T-cell (primary cell): ENCODE measurements at regions not wholly inside any gene's neighbourhood (a gene's known extent, or its start where the extent isn't known, plus 50 kb on each side); places are given as distances from the start of the nearest gene placed in this dataset.
"Not testable (repeated sequence)": the region's sequence is repeated elsewhere in the genome, so short reads cannot be mapped to it uniquely, and the experiment has no call there.

Experiments
- ATAC-seq, 4 experiments: fragments of 200-7000 bp in 3 of 4; fragments of 150-1000 bp in 1 of 4; cut with Tn5 transposase; replicated peaks in 1 of 4; 1 replicate in 3 of 4; 2 replicates in 1 of 4; pipeline ENCODE4 v1.10.0; 2021; ENCODE audit warnings: moderate library complexity in 3 of 4, mild to moderate bottlenecking in 2 of 4, moderate number of reproducible peaks in 1 of 4
- CTCF ChIA-PET, 2 donors: fragments of 300-600 bp; sonication (Branson Sonifier 250); formaldehyde crosslinking; loops; one replicate each; lab custom pipeline; 2022; ENCODE audit warnings: antibody characterized with exemption in 2 of 2; lab: Charles Lee
- POLR2A ChIA-PET, 2 donors: fragments of 300-600 bp; sonication (Branson Sonifier 250); formaldehyde crosslinking; loops; one replicate each; lab custom pipeline; 2022; ENCODE audit warnings: antibody characterized with exemption in 2 of 2; lab: Charles Lee
- DNase-seq, 35 experiments: peaks; one replicate each; pipeline versions ENCODE4 v3.0.0 to v3.0.0-alpha.2; 2013 to 2023
- H3K27ac ChIP-seq: one replicate; pipeline ENCODE4 v1.5.1; 2013; ENCODE audit warnings: low read length
- H3K27me3 ChIP-seq, 2 experiments: replicated peaks in 1 of 2; 1 replicate in 1 of 2; 2 replicates in 1 of 2; pipeline versions ENCODE4 v1.6.1 to v1.7.0; 2013; ENCODE audit warnings: low read length in 1 of 2, mixed read lengths in 1 of 2; ENCODE audit not compliant: control insufficient read depth in 2 of 2, insufficient read depth in 2 of 2; ENCODE audit errors: extremely low read depth in 1 of 2
- H3K36me3 ChIP-seq, 2 donors: 1 replicate in 1 of 2; 2 replicates in 1 of 2; pipeline versions ENCODE4 v1.6.1 to v1.7.0; 2013; ENCODE audit warnings: low read length in 1 of 2; ENCODE audit not compliant: control insufficient read depth in 2 of 2, insufficient read depth in 1 of 2; ENCODE audit errors: extremely low read depth in 1 of 2
- H3K4me1 ChIP-seq, 2 experiments: 1 replicate in 1 of 2; 2 replicates in 1 of 2; pipeline versions ENCODE4 v1.6.1 to v1.7.0; 2013; ENCODE audit warnings: low read length in 2 of 2, mixed read lengths in 1 of 2; ENCODE audit not compliant: insufficient read depth in 2 of 2, control insufficient read depth in 1 of 2; ENCODE audit errors: extremely low read depth in 1 of 2
- H3K4me3 ChIP-seq, 2 donors: 1 replicate in 1 of 2; 2 replicates in 1 of 2; pipeline versions ENCODE4 v1.5.1 to v1.7.0; 2013; ENCODE audit warnings: mild to moderate bottlenecking in 2 of 2, low read length in 1 of 2, moderate library complexity in 1 of 2; ENCODE audit not compliant: control insufficient read depth in 1 of 2; ENCODE audit errors: extremely low read depth in 1 of 2
- H3K9me3 ChIP-seq: 2 replicates; pipeline ENCODE4 v1.7.0; 2013
- H3K27ac Mint-ChIP-seq, 2 donors: one replicate each; pipeline ENCODE4 v1.8.0; 2020 to 2021; ENCODE audit warnings: mild to moderate bottlenecking in 2 of 2, mixed read lengths in 2 of 2
- H3K27me3 Mint-ChIP-seq, 2 donors: one replicate each; pipeline ENCODE4 v1.8.0; 2021 to 2022; ENCODE audit warnings: mixed read lengths in 2 of 2
- H3K36me3 Mint-ChIP-seq: one replicate; pipeline ENCODE4 v1.8.0; 2021; ENCODE audit warnings: mixed read lengths
- H3K4me1 Mint-ChIP-seq, 3 donors: one replicate each; pipeline ENCODE4 v1.8.0; 2020 to 2022; ENCODE audit warnings: mixed read lengths in 3 of 3, mild to moderate bottlenecking in 1 of 3
- H3K4me3 Mint-ChIP-seq, 3 donors: one replicate each; pipeline ENCODE4 v1.8.0; 2020 to 2022; ENCODE audit warnings: mild to moderate bottlenecking in 3 of 3, mixed read lengths in 3 of 3, moderate library complexity in 3 of 3
- H3K9me3 Mint-ChIP-seq, 3 donors: one replicate each; pipeline ENCODE4 v1.8.0; 2020 to 2022; ENCODE audit warnings: mixed read lengths in 3 of 3
- WGBS: methylation state at CpG from one replicate; pipeline ENCODE4 v1.1.5; 2013; ENCODE audit warnings: missing lambda C conversion rate; ENCODE audit not compliant: insufficient coverage; 5-methylcytosine and 5-hydroxymethylcytosine counted together

DNA sequence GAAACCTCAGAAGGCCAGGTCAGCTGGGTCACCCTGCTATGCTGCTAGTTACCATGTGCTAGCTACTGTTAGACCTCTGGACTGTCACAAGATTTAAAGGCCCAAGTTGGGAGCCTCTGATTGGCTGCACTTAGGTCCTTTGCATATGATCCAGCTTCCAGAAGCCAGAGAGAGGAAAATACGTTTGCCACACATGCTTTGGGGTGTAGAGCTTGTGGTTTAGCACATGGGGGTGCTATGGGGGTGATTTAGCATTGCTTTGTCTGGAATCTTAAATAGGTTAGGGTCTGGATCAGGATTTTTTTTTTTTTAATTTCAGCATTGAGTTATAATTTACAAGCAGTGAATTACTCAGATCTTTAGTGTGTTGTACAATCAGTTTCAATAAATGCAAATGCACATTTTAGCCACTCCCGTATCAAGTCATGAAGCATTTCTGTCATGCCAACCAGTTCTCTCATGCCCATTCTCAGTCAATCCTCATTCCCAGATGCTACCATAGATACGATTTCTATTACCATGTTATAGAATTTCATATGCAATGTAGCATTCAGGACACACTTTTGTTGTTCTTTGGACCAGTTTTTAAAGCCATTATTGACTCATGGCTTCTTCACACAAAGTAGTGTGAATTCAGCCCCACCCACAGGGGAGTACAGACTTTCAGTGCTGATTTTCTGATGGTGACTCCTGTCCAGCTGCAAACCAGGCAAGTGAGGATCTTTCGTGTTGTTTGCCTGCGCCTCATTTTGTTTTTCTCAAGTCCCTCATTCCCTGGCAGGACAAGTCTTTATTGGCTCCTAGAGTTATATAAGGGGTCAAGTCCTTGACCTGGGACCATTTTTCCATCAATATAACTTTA is 250.4 kb downstream of the LRRC70 start:
- CTCF ChIA-PET, result no interaction called here
- WGBS, result 48% methylated on average over 3 of the region's 5 CpGs
- no peaks in the 10 kb centered on the region for H3K4me1 Mint-ChIP-seq
- DNase-seq, result no peak
- no peak overlapping the region for H3K27ac Mint-ChIP-seq
- Histone ChIP-seq H3K36me3 (no peaks in the 10 kb centered on the region), H3K4me1 (no peaks in the 10 kb centered on the region), H3K4me3 (no peak overlapping the region), H3K27ac (no peak overlapping the region), H3K9me3 (no peaks in the 10 kb centered on the region), H3K27me3 (no peaks in the 10 kb centered on the region)
- H3K4me3 Mint-ChIP-seq, result no peak overlapping the region
- peaks cover 4% of the 10 kb centered on the region in 3 donors for H3K9me3 Mint-ChIP-seq
- H3K36me3 Mint-ChIP-seq, result no peaks in the 10 kb centered on the region
- POLR2A ChIA-PET, result interaction anchor here in 1 of 2 donors (0.7 kb wide), 1 partner anchor 976 kb away, joined by 4 read pairs; no protein-coding TSS in a partner anchor
- no peaks in the 10 kb centered on the region for H3K27me3 Mint-ChIP-seq
- no peak for ATAC-seq

DNA sequence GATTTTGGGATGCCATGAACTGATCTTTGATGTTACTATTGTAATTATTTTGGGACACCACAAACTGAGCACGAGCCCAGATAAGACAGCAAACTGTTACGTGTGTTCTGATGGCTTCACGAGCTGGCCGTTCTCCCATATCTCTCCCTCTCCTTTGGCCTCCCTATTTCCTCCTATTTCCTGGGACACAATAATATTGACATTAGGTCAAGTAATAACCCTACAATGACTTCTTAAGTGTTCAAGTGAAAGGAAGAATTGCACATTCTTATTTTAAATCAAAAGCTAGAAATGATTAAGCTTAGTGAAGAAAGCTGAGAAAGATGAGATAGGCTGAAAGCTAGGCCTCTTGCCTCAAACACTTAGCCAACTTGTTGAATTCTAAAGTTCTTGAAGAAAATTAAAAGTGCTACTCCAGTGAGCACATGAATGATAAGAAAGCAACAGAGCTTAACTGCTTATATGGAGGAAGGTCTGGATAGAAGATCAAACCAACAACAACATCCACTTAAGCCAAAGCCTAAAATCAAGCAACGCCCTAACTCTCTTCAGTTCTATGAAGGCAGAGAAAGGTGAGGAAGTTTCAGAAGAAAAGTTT is 247.1 kb downstream of the LRRC70 start:
- H3K4me3 Mint-ChIP-seq, result no peak overlapping the region
- no peaks in the 10 kb centered on the region for H3K4me1 Mint-ChIP-seq
- no peaks in the 10 kb centered on the region for H3K36me3 Mint-ChIP-seq
- Histone ChIP-seq H3K36me3 (no peaks in the 10 kb centered on the region), H3K4me1 (no peaks in the 10 kb centered on the region), H3K27me3 (no peaks in the 10 kb centered on the region), H3K4me3 (no peak overlapping the region), H3K27ac (no peak overlapping the region), H3K9me3 (no peaks in the 10 kb centered on the region)
- no peaks in the 10 kb centered on the region for H3K27me3 Mint-ChIP-seq
- ATAC-seq (no peak), DNase-seq (no peak)
- H3K9me3 Mint-ChIP-seq, result no peaks in the 10 kb centered on the region
- no CpG with 5 or more reads among the region's 5 CpGs for WGBS
- CTCF ChIA-PET, result interaction anchor here in 1 of 2 donors (0.7 kb wide), 1 partner anchor 1055 kb away, joined by 3 read pairs; no protein-coding TSS in a partner anchor
- no peak overlapping the region for H3K27ac Mint-ChIP-seq
- POLR2A ChIA-PET, result interaction anchor here in 1 of 2 donors (0.6 kb wide), 1 partner anchor 1128 kb away, joined by 3 read pairs; no protein-coding TSS in a partner anchor

DNA sequence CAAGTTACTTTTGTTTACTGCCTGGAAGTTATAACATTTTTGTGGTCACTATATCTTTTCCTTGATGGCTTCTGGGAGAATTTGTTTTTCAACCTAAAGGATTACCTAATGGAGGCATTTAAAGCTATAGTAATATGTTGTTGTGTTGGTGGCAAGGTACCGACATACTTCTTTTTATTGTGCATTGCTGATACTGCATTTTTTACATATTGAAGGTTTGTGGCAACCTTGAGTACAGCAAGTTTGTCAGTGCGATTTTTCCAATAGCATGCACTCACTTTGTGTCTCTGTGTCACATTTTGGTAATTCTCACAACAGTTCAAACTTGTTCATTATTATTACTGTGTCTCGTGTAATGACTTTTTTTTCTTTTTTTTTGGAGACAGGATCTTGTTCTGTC is 246.3 kb downstream of the LRRC70 start:
- Mint-ChIP-seq H3K27ac (no peak overlapping the region), H3K36me3 (no peaks in the 10 kb centered on the region), H3K9me3 (no peaks in the 10 kb centered on the region), H3K4me3 (no peak overlapping the region), H3K4me1 (no peaks in the 10 kb centered on the region), H3K27me3 (no peaks in the 10 kb centered on the region)
- WGBS, result 100% methylated on average over 1 of the region's 3 CpGs
- Histone ChIP-seq H3K27me3 (no peaks in the 10 kb centered on the region), H3K4me3 (no peak overlapping the region), H3K27ac (no peak overlapping the region), H3K4me1 (no peaks in the 10 kb centered on the region), H3K9me3 (no peaks in the 10 kb centered on the region), H3K36me3 (no peaks in the 10 kb centered on the region)
- ChIA-PET CTCF (no interaction called here), POLR2A (no interaction called here)
- no peak for DNase-seq
- no peak for ATAC-seq

DNA sequence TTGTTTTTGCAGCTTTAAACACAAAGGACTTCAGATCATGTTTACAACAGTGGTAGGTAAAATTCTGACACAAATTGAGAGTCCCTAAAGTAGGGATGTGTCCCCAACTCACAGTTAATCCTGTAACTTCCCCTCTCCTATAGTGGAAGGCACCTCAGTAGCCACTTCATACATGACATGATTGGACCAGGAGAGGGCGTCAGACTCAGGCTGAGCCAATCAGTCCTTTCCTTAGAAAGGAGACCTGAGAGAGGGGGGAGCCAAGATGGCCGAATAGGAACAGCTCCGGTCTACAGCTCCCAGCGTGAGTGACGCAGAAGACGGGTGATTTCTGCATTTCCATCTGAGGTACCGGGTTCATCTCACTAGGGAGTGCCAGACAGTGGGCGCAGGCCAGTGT is 238.4 kb downstream of the LRRC70 start:
- H3K9me3 Mint-ChIP-seq, H3K4me3 Mint-ChIP-seq, H3K27ac ChIP-seq, H3K4me1 ChIP-seq, H3K36me3 Mint-ChIP-seq, H3K36me3 ChIP-seq, POLR2A ChIA-PET, H3K4me3 ChIP-seq, H3K27ac Mint-ChIP-seq, H3K9me3 ChIP-seq, ATAC-seq, DNase-seq, H3K27me3 Mint-ChIP-seq, H3K4me1 Mint-ChIP-seq, CTCF ChIA-PET, H3K27me3 ChIP-seq: not testable (repeated sequence)
- no CpG with 5 or more reads among the region's 8 CpGs for WGBS

DNA sequence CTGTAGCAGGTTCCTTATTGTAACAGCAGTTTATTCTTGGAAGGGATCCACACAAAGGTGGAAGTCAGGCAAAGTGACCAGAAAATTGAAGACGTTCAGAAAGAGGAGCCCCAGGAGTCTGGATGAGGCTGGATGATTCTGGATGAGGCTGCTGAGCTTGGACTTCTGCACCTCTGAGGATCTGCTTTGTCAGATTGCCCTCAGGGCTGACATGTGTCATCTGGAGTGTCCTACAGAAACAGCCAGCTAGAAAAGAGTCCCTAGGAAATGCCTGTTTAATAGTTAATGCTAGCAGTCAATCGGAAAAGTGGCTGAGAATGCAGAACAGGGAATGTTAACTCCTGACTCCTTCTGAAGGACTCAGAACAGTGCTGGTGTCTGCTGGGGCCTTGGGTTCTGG is 236.4 kb downstream of the LRRC70 start:
- Histone ChIP-seq H3K4me3 (no peak overlapping the region), H3K27me3 (no peaks in the 10 kb centered on the region), H3K9me3 (no peaks in the 10 kb centered on the region), H3K36me3 (no peaks in the 10 kb centered on the region), H3K4me1 (no peaks in the 10 kb centered on the region), H3K27ac (no peak overlapping the region)
- POLR2A ChIA-PET, result no interaction called here
- Mint-ChIP-seq H3K27me3 (peaks cover 2 to 9% of the 10 kb centered on the region in 2 donors), H3K4me1 (no peaks in the 10 kb centered on the region), H3K27ac (no peak overlapping the region), H3K36me3 (no peaks in the 10 kb centered on the region), H3K4me3 (no peak overlapping the region), H3K9me3 (peaks cover 0 to 4% (median 0%) of the 10 kb centered on the region in 3 donors)
- DNase-seq, result no peak
- 60% methylated on average over 2 of the region's 2 CpGs for WGBS
- CTCF ChIA-PET, result no interaction called here
- no peak for ATAC-seq

DNA sequence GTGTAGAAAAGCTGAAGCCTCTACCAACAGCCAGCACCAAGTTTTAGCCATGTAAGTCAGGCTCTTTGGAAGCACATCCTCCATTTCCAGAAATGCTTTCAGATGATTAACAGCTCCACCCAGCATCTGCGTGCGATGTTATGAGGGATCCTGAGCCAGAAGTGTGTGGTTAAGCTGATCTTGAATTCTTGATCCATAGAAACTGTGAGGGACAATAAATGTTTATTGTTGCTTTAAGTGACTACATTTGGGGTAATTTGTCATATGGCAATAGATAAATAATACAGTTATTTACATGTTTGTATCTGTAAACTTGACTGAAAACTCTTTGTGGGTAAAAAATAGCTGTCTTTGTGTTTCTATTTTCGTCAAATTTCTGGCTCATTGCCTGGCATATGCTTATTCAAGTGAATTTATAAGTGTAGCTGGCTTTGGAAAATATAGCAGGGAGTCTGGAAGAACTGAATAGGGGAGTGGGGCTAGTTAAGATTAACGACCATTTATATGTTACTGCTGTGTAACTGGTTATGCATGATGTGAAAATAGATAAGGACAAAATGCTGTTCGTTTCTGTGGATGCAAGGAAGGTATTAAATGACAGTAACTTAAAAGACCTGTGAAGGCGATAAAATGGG is 234.1 kb downstream of the LRRC70 start:
- ATAC-seq (no peak), DNase-seq (no peak)
- H3K27ac ChIP-seq, result no peak overlapping the region
- no peak overlapping the region for H3K27ac Mint-ChIP-seq
- H3K4me1 ChIP-seq, result no peaks in the 10 kb centered on the region
- no peaks in the 10 kb centered on the region for H3K4me1 Mint-ChIP-seq
- POLR2A ChIA-PET, result no interaction called here
- no peaks in the 10 kb centered on the region for H3K9me3 ChIP-seq
- peaks cover 6 to 18% of the 10 kb centered on the region in 2 donors for H3K27me3 Mint-ChIP-seq
- H3K36me3 ChIP-seq, result no peaks in the 10 kb centered on the region
- H3K36me3 Mint-ChIP-seq, result no peaks in the 10 kb centered on the region
- WGBS, result 40% methylated on average over 3 of the region's 6 CpGs
- H3K4me3 Mint-ChIP-seq, result no peak overlapping the region
- no peak overlapping the region for H3K4me3 ChIP-seq
- CTCF ChIA-PET, result no interaction called here
- peaks cover 0 to 4% (median 0%) of the 10 kb centered on the region in 3 donors for H3K9me3 Mint-ChIP-seq
- no peaks in the 10 kb centered on the region for H3K27me3 ChIP-seq
